IMR-90 (cell line): ENCODE measurements at regions not wholly inside any gene's neighbourhood (a gene's known extent, or its start where the extent isn't known, plus 50 kb on each side); places are given as distances from the start of the nearest gene placed in this dataset.

ENCODE experiments used
- ATAC-seq: fragments of 200-7000 bp; cut with Tn5 transposase; 2 replicates; pipeline ENCODE4 v1.9.1; 2020; ENCODE audit warnings: low read depth, mild to moderate bottlenecking, moderate library complexity
- BruUV-seq: library from RNA; stranded (reverse); fragments of 400-500 nt; replicated peaks from 2 replicates; lab custom pipeline; 2021; lab: Mats Ljungman, UMichigan
- CTCF ChIA-PET: fragments of 300-600 bp; formaldehyde crosslinking; extraction: SDS; loops from one replicate; lab custom pipeline; 2021; ENCODE audit warnings: antibody characterized with exemption; lab: Yijun Ruan, JAX
- POLR2A ChIA-PET: fragments of 300-600 bp; sonication (Branson Sonifier 250); formaldehyde crosslinking; loops from one replicate; lab custom pipeline; 2022; ENCODE audit warnings: antibody characterized with exemption; ENCODE audit not compliant: unreplicated experiment; lab: Charles Lee
- DNase-seq: peaks from one replicate; pipeline ENCODE4 v3.0.0; 2013
- H2AFZ ChIP-seq: replicated peaks from 2 replicates; pipeline ENCODE3; 2013; ENCODE audit warnings: low read length, mild to moderate bottlenecking; ENCODE audit not compliant: poor library complexity
- H2AK5ac ChIP-seq: 2 replicates; pipeline ENCODE4 v1.6.1; 2013; ENCODE audit warnings: low read depth, low read length, inconsistent platforms
- H2AK9ac ChIP-seq: replicated peaks from 2 replicates; pipeline ENCODE3; 2013; ENCODE audit warnings: mild to moderate bottlenecking, low read depth, low read length, moderate library complexity; ENCODE audit not compliant: poor library complexity
- H2BK120ac ChIP-seq: 2 replicates; pipeline ENCODE4 v1.6.1; 2013; ENCODE audit warnings: low read depth, low read length, inconsistent platforms
- H2BK15ac ChIP-seq: 3 replicates; pipeline ENCODE4 v1.6.1; 2013; ENCODE audit warnings: low read depth, low read length, inconsistent platforms
- H2BK20ac ChIP-seq: 2 replicates; pipeline ENCODE4 v1.6.1; 2013; ENCODE audit warnings: low read depth, mild to moderate bottlenecking, inconsistent platforms, low read length, moderate library complexity
- H2BK5ac ChIP-seq: 2 replicates; pipeline ENCODE4 v1.6.1; 2013; ENCODE audit warnings: mild to moderate bottlenecking, low read depth, low read length, inconsistent platforms; ENCODE audit not compliant: poor library complexity, severe bottlenecking
- H3K14ac ChIP-seq: replicated peaks from 2 replicates; pipeline ENCODE4 v1.6.1; 2013; ENCODE audit warnings: low read depth, low read length, inconsistent platforms
- H3K18ac ChIP-seq: 2 replicates; pipeline ENCODE4 v1.6.1; 2013; ENCODE audit warnings: low read depth, low read length, control low read depth
- H3K23ac ChIP-seq: 2 replicates; pipeline ENCODE4 v1.6.1; 2013; ENCODE audit warnings: low read depth, low read length, inconsistent platforms
- H3K27ac ChIP-seq: 2 replicates; pipeline ENCODE4 v1.5.1; 2013; ENCODE audit warnings: mild to moderate bottlenecking, control low read depth, low read length; ENCODE audit not compliant: insufficient read depth
- H3K27me3 ChIP-seq: 2 replicates; pipeline ENCODE4 v1.6.1; 2013; ENCODE audit warnings: low read length; ENCODE audit not compliant: control insufficient read depth, insufficient read depth
- H3K36me3 ChIP-seq: 2 replicates; pipeline ENCODE4 v1.6.1; 2013; ENCODE audit warnings: low read length, mixed read lengths; ENCODE audit not compliant: control insufficient read depth, insufficient read depth
- H3K4ac ChIP-seq: 2 replicates; pipeline ENCODE4 v1.6.1; 2013; ENCODE audit warnings: low read depth, low read length, inconsistent platforms
- H3K4me1 ChIP-seq: 2 replicates; pipeline ENCODE4 v1.6.1; 2013; ENCODE audit warnings: low read length, mixed read lengths; ENCODE audit not compliant: control insufficient read depth, insufficient read depth
- H3K4me2 ChIP-seq: 2 replicates; pipeline ENCODE4 v1.6.1; 2013; ENCODE audit warnings: low read depth, mild to moderate bottlenecking, control low read depth, low read length, moderate library complexity
- H3K4me3 ChIP-seq: 2 replicates; pipeline ENCODE4 v1.5.1; 2013; ENCODE audit warnings: low read depth, mild to moderate bottlenecking, control low read depth, low read length, moderate library complexity; ENCODE audit not compliant: insufficient read depth
- H3K56ac ChIP-seq: 2 replicates; pipeline ENCODE4 v1.6.1; 2013; ENCODE audit warnings: low read length, inconsistent platforms; ENCODE audit not compliant: insufficient read depth; ENCODE audit errors: extremely low read depth
- H3K79me1 ChIP-seq, 2 experiments: 2 replicates each; pipeline ENCODE4 v1.6.1; 2013; ENCODE audit warnings: low read length in 2 of 2, inconsistent platforms in 1 of 2, low read depth in 1 of 2
- H3K9ac ChIP-seq: 2 replicates; pipeline ENCODE4 v1.6.1; 2013; ENCODE audit warnings: low read depth, low read length, control low read depth
- H3K9me1 ChIP-seq: 2 replicates; pipeline ENCODE4 v1.6.1; 2013; ENCODE audit warnings: low read length, inconsistent platforms; ENCODE audit not compliant: insufficient read depth
- H3K9me3 ChIP-seq: 2 replicates; pipeline ENCODE4 v1.6.1; 2013; ENCODE audit warnings: low read length; ENCODE audit not compliant: control insufficient read depth, insufficient read depth
- H4K20me1 ChIP-seq: 2 replicates; pipeline ENCODE4 v1.6.1; 2013; ENCODE audit warnings: low read length, inconsistent platforms; ENCODE audit not compliant: insufficient read depth
- H4K5ac ChIP-seq: 2 replicates; pipeline ENCODE4 v1.6.1; 2013; ENCODE audit warnings: mild to moderate bottlenecking, low read depth, low read length, control low read depth
- H4K8ac ChIP-seq, 2 experiments: 2 replicates each; pipeline ENCODE4 v1.6.1; 2013; ENCODE audit warnings: low read depth in 2 of 2, low read length in 2 of 2, control low read depth in 1 of 2, inconsistent platforms in 1 of 2
- H4K91ac ChIP-seq: 2 replicates; pipeline ENCODE4 v1.6.1; 2013; ENCODE audit warnings: low read depth, low read length, inconsistent platforms; ENCODE audit not compliant: insufficient read depth
- MXI1 ChIP-seq: IDR thresholded peaks from 2 replicates; pipeline ENCODE4 v1.6.1; 2012; ENCODE audit warnings: low read depth, mild to moderate bottlenecking, low read length, moderate library complexity, borderline replicate concordance
- NFE2L2 ChIP-seq: fragments of 150-350 bp; IDR thresholded peaks from 2 replicates; pipeline ENCODE4 v1.6.1; 2016; ENCODE audit warnings: low read depth, mild to moderate bottlenecking, low read length
- WGBS, 2 experiments: methylation state at CpG; one replicate each; pipeline versions ENCODE4 v1.1.5 to v1.1.7; 2013; ENCODE audit warnings: missing lambda C conversion rate in 2 of 2; ENCODE audit not compliant: insufficient read length in 1 of 2; ENCODE audit errors: extremely low coverage in 2 of 2; 5-methylcytosine and 5-hydroxymethylcytosine counted together
- dilution Hi-C: fragments of 300-500 bp; cut with HindIII; formaldehyde crosslinking; loops from one replicate; pipeline ENCODE4 v1.14.3; 2018; ENCODE audit warnings: low sequenced_read_pairs; ENCODE audit not compliant: unreplicated experiment
- in situ Hi-C: fragments of 300-500 bp; cut with MboI; formaldehyde crosslinking; loops from 3 replicates; pipeline ENCODE4 v1.14.3; 2019; ENCODE audit warnings: low sequenced_read_pairs, inconsistent platforms, mixed read lengths
- intact Hi-C: fragments of 100-400 bp; cut with micrococcal nuclease; formaldehyde crosslinking; loops from 2 replicates; pipeline ENCODE4 v1.10.0; 2022

DNA sequence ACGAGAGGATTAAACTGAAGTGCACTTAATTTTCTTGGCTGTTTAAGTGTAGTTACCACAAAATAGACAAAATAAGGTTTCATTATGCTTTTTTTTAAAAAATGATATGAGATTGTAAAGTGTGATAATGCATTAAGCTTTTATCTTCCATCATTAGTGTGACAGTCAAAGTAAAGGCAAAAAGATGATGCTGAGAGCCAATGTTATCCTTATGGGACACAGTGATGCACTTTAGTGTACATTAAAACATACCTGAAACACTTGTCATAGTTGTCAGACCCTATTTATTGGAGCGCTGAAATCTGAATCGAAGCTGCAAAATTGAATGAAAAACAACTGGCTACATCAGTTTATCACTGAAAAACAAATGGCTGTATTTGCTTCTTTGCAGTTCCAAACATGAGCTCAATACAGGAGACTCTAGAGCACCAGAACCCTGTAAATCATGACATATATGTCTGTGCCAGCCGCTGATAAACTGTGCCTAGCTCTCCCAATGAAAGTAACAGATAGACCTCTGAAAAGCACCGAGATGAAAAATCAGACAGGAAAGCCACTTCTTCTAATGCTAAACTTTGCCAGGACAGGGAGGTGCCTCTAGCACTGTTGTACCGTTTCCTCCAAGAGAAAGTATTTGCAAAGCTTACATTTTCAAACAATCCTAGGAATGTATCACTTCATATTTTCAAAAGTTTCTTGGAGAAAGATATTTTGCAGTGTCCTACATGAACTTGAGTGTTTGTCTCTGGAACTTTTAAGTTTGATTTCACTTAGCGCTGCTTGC, 120.7 kb upstream of the TMPRSS15 start:
- H3K23ac ChIP-seq: no peak overlapping the region
- H2BK20ac ChIP-seq: no peak overlapping the region
- no peak for TF ChIP-seq MXI1
- no peak for TF ChIP-seq NFE2L2
- no peaks in the 10 kb centered on the region for H3K4me1 ChIP-seq
- H3K27me3 ChIP-seq: no peaks in the 10 kb centered on the region
- H3K4me2 ChIP-seq: no peak overlapping the region
- DNase-seq: no peak
- H3K18ac ChIP-seq: no peak overlapping the region
- CTCF ChIA-PET: no interaction called here
- no peak overlapping the region for H2BK15ac ChIP-seq
- no peak overlapping the region for H4K8ac ChIP-seq
- no peaks in the 10 kb centered on the region for H3K9me1 ChIP-seq
- H4K5ac ChIP-seq: no peak overlapping the region
- H3K9ac ChIP-seq: no peak overlapping the region
- H2AK5ac ChIP-seq: no peak overlapping the region
- H3K79me1 ChIP-seq: no peaks in the 10 kb centered on the region
- WGBS, 2 experiments: 46% methylated on average over 2 of the region's 7 CpGs; no CpG with 5 or more reads in 1 of the 2 experiments
- POLR2A ChIA-PET: no interaction called here
- dilution Hi-C loops: no loop called here
- no peak overlapping the region for H4K91ac ChIP-seq
- no peak overlapping the region for H3K14ac ChIP-seq
- H3K36me3 ChIP-seq: no peaks in the 10 kb centered on the region
- no peak overlapping the region for H2BK120ac ChIP-seq
- H3K4me3 ChIP-seq: no peak overlapping the region
- H4K20me1 ChIP-seq: no peaks in the 10 kb centered on the region
- BruUV-seq: no TSS peak
- H3K4ac ChIP-seq: no peak overlapping the region
- H3K27ac ChIP-seq: no peak overlapping the region
- no peak overlapping the region for H2AFZ ChIP-seq
- intact Hi-C loops: no loop called here
- H3K9me3 ChIP-seq: peaks cover 5% of the 10 kb centered on the region
- H2AK9ac ChIP-seq: no peak overlapping the region
- no peak overlapping the region for H2BK5ac ChIP-seq
- no peak for ATAC-seq
- in situ Hi-C loops: no loop called here
- no peak overlapping the region for H3K56ac ChIP-seq
